H9 (cell line): ENCODE measurements at regions not wholly inside any gene's neighbourhood (a gene's known extent, or its start where the extent isn't known, plus 50 kb on each side); places are given as distances from the start of the nearest gene placed in this dataset.

ENCODE experiments used
- DNase-seq: peaks from one replicate; pipeline ENCODE4 v3.0.0-alpha.2; 2017
- H2AFZ ChIP-seq: one replicate; pipeline ENCODE4 v1.6.1; 2013; ENCODE audit warnings: mild to moderate bottlenecking, low read length, control low read depth, moderate library complexity
- H2AK5ac ChIP-seq: 2 replicates; pipeline ENCODE4 v1.6.1; 2013; ENCODE audit warnings: low read length, control low read depth, mixed read lengths; ENCODE audit not compliant: insufficient read length
- H2BK120ac ChIP-seq: one replicate; pipeline ENCODE4 v1.6.1; 2013; ENCODE audit warnings: low read depth, mild to moderate bottlenecking, low read length, control low read depth, inconsistent platforms; ENCODE audit not compliant: poor library complexity, severe bottlenecking
- H2BK12ac ChIP-seq: 2 replicates; pipeline ENCODE4 v1.6.1; 2013; ENCODE audit warnings: low read length, control low read depth, mixed read lengths, low read depth; ENCODE audit not compliant: insufficient read length
- H2BK15ac ChIP-seq: 2 replicates; pipeline ENCODE4 v1.6.1; 2013; ENCODE audit warnings: low read depth, low read length, control low read depth
- H2BK20ac ChIP-seq: one replicate; pipeline ENCODE4 v1.6.1; 2013; ENCODE audit warnings: low read depth, mild to moderate bottlenecking, low read length, control low read depth, inconsistent platforms; ENCODE audit not compliant: poor library complexity, severe bottlenecking
- H2BK5ac ChIP-seq: 2 replicates; pipeline ENCODE4 v1.6.1; 2013; ENCODE audit warnings: low read length, control low read depth, mixed read lengths; ENCODE audit not compliant: insufficient read length
- H3K14ac ChIP-seq: 2 replicates; pipeline ENCODE4 v1.6.1; 2013; ENCODE audit warnings: low read length, control low read depth; ENCODE audit not compliant: insufficient read depth
- H3K18ac ChIP-seq: 2 replicates; pipeline ENCODE4 v1.6.1; 2013; ENCODE audit warnings: low read depth, mild to moderate bottlenecking, mixed read lengths, low read length, control low read depth; ENCODE audit not compliant: insufficient read length
- H3K23ac ChIP-seq: 2 replicates; pipeline ENCODE4 v1.6.1; 2013; ENCODE audit warnings: low read length, control low read depth, mixed read lengths, low read depth; ENCODE audit not compliant: insufficient read length
- H3K23me2 ChIP-seq: 2 replicates; pipeline ENCODE4 v1.6.1; 2013; ENCODE audit warnings: low read depth, mild to moderate bottlenecking, mixed read lengths, low read length, control low read depth; ENCODE audit not compliant: insufficient read length, poor library complexity, severe bottlenecking
- H3K27ac ChIP-seq: 2 replicates; pipeline ENCODE4 v1.5.1; 2013; ENCODE audit warnings: low read length, control low read depth, mixed read lengths, low read depth; ENCODE audit not compliant: insufficient read length
- H3K27me3 ChIP-seq: 2 replicates; pipeline ENCODE4 v1.6.1; 2013; ENCODE audit warnings: low read length, control low read depth, inconsistent platforms; ENCODE audit not compliant: insufficient read depth
- H3K4ac ChIP-seq: 2 replicates; pipeline ENCODE4 v1.6.1; 2013; ENCODE audit warnings: low read depth, mild to moderate bottlenecking, control low read depth, inconsistent platforms, low read length, moderate library complexity
- H3K4me1 ChIP-seq: 2 replicates; pipeline ENCODE4 v1.6.1; 2013; ENCODE audit warnings: low read length, control low read depth, inconsistent platforms; ENCODE audit not compliant: insufficient read depth
- H3K4me2 ChIP-seq: 2 replicates; pipeline ENCODE4 v1.6.1; 2013; ENCODE audit warnings: low read length, control low read depth, mixed read lengths; ENCODE audit not compliant: insufficient read length, insufficient read depth
- H3K56ac ChIP-seq: 2 replicates; pipeline ENCODE4 v1.6.1; 2013; ENCODE audit warnings: low read depth, mild to moderate bottlenecking, mixed read lengths, low read length, control low read depth; ENCODE audit not compliant: insufficient read length
- H3K79me1 ChIP-seq: 2 replicates; pipeline ENCODE4 v1.6.1; 2013; ENCODE audit warnings: low read depth, mild to moderate bottlenecking, moderate library complexity, low read length, control low read depth, inconsistent platforms; ENCODE audit not compliant: insufficient read depth, poor library complexity, severe bottlenecking
- H3K79me2 ChIP-seq: 2 replicates; pipeline ENCODE4 v1.6.1; 2013; ENCODE audit warnings: low read length, control low read depth, inconsistent platforms; ENCODE audit not compliant: insufficient read depth
- H3K9ac ChIP-seq: 2 replicates; pipeline ENCODE4 v1.6.1; 2013; ENCODE audit warnings: low read length, control low read depth, mixed read lengths; ENCODE audit not compliant: insufficient read length; ENCODE audit errors: extremely low read depth
- H3K9me3 ChIP-seq: one replicate; pipeline ENCODE4 v1.6.1; 2013; ENCODE audit warnings: low read depth, low read length, inconsistent platforms; ENCODE audit not compliant: control insufficient read depth
- H3T11ph ChIP-seq: one replicate; pipeline ENCODE4 v1.6.1; 2013; ENCODE audit warnings: mild to moderate bottlenecking, low read length, control low read depth, inconsistent platforms
- H4K20me1 ChIP-seq: one replicate; pipeline ENCODE4 v1.6.1; 2013; ENCODE audit not compliant: control insufficient read depth, insufficient read length, insufficient read depth
- H4K5ac ChIP-seq: 2 replicates; pipeline ENCODE4 v1.6.1; 2013; ENCODE audit warnings: low read depth, mild to moderate bottlenecking, mixed read lengths, low read length, control low read depth; ENCODE audit not compliant: insufficient read length
- H4K8ac ChIP-seq: replicated peaks from 2 replicates; pipeline ENCODE4 v1.6.1; 2013; ENCODE audit warnings: low read length, control low read depth, mixed read lengths, low read depth; ENCODE audit not compliant: insufficient read length
- H4K91ac ChIP-seq: 2 replicates; pipeline ENCODE4 v1.6.1; 2013; ENCODE audit warnings: low read depth, mild to moderate bottlenecking, moderate library complexity, mixed read lengths, low read length, control low read depth; ENCODE audit not compliant: insufficient read length
- H3K27ac Mint-ChIP-seq, 3 experiments: 2 replicates in 2 of 3; 3 replicates in 1 of 3; pipeline ENCODE4 v1.8.0; 2020 to 2021; ENCODE audit warnings: mixed read lengths in 3 of 3, mild to moderate bottlenecking in 1 of 3, moderate library complexity in 1 of 3
- H3K27me3 Mint-ChIP-seq: 2 replicates; pipeline ENCODE4 v1.8.0; 2021; ENCODE audit warnings: low read depth, mild to moderate bottlenecking, moderate library complexity, mixed read lengths
- H3K36me3 Mint-ChIP-seq, 3 experiments: 2 replicates in 2 of 3; 3 replicates in 1 of 3; pipeline ENCODE4 v1.8.0; 2020 to 2021; ENCODE audit warnings: low read depth in 3 of 3, mixed read lengths in 3 of 3; ENCODE audit not compliant: insufficient read depth in 1 of 3
- H3K4me1 Mint-ChIP-seq, 2 experiments: 2 replicates each; pipeline ENCODE4 v1.8.0; 2020; ENCODE audit warnings: mixed read lengths in 2 of 2
- H3K4me3 Mint-ChIP-seq, 2 experiments: 2 replicates in 1 of 2; 3 replicates in 1 of 2; pipeline ENCODE4 v1.8.0; 2020 to 2021; ENCODE audit warnings: mild to moderate bottlenecking in 2 of 2, mixed read lengths in 2 of 2, moderate library complexity in 1 of 2
- H3K9me3 Mint-ChIP-seq, 2 experiments: 2 replicates in 1 of 2; 3 replicates in 1 of 2; pipeline ENCODE4 v1.8.0; 2020; ENCODE audit warnings: mild to moderate bottlenecking in 2 of 2, mixed read lengths in 2 of 2, moderate library complexity in 1 of 2
- WGBS: extraction: QIAGEN DNeasy Blood & Tissue Kit; methylation state at CpG from one replicate; pipeline ENCODE4 v1.1.7; 2013; ENCODE audit warnings: missing lambda C conversion rate, low lambda C conversion rate, mixed read lengths; ENCODE audit not compliant: insufficient read length; ENCODE audit errors: extremely low coverage; 5-methylcytosine and 5-hydroxymethylcytosine counted together
- TF ChIP-seq, protein P1 (sequence below): fragments of 200-600 bp; sonication (generic); conservative IDR thresholded peaks from 3 replicates; pipeline ENCODE4 v1.8.0; 2021; ENCODE audit warnings: antibody characterized with exemption, mild to moderate bottlenecking

GRCh38 chr9:109966643-109967368, 186.8 kb downstream of the PALM2AKAP2 start:
- no peaks in the 10 kb centered on the region for H3K36me3 Mint-ChIP-seq
- no peak overlapping the region for H3K27ac ChIP-seq
- no CpG with 5 or more reads among the region's 13 CpGs for WGBS
- no peak overlapping the region for H3K4me3 Mint-ChIP-seq
- TF ChIP-seq, protein P1, sequence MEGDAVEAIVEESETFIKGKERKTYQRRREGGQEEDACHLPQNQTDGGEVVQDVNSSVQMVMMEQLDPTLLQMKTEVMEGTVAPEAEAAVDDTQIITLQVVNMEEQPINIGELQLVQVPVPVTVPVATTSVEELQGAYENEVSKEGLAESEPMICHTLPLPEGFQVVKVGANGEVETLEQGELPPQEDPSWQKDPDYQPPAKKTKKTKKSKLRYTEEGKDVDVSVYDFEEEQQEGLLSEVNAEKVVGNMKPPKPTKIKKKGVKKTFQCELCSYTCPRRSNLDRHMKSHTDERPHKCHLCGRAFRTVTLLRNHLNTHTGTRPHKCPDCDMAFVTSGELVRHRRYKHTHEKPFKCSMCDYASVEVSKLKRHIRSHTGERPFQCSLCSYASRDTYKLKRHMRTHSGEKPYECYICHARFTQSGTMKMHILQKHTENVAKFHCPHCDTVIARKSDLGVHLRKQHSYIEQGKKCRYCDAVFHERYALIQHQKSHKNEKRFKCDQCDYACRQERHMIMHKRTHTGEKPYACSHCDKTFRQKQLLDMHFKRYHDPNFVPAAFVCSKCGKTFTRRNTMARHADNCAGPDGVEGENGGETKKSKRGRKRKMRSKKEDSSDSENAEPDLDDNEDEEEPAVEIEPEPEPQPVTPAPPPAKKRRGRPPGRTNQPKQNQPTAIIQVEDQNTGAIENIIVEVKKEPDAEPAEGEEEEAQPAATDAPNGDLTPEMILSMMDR: no peak
- no peak overlapping the region for H2BK15ac ChIP-seq
- no peaks in the 10 kb centered on the region for H4K20me1 ChIP-seq
- no peak overlapping the region for H2BK120ac ChIP-seq
- no peak overlapping the region for H3K56ac ChIP-seq
- no peak overlapping the region for H4K91ac ChIP-seq
- peaks cover 2 to 6% of the 10 kb centered on the region in 2 experiments; a peak in 3 of 4 replicates for H3K4me1 Mint-ChIP-seq
- no peaks in the 10 kb centered on the region for H3K4me1 ChIP-seq
- H4K5ac ChIP-seq: no peak overlapping the region
- no peak overlapping the region for H2BK5ac ChIP-seq
- no peaks in the 10 kb centered on the region for H3K79me1 ChIP-seq
- H3K27me3 ChIP-seq: no peaks in the 10 kb centered on the region
- H3K9me3 ChIP-seq: no peaks in the 10 kb centered on the region
- H3K27ac Mint-ChIP-seq: peak overlapping the region in 1 of 3 experiments; percentile 38; a peak in 1 of 7 replicates
- no peak overlapping the region for H3K18ac ChIP-seq
- H3K14ac ChIP-seq: no peak overlapping the region
- DNase-seq: no peak
- no peak overlapping the region for H3K23ac ChIP-seq
- H2BK12ac ChIP-seq: no peak overlapping the region
- no peaks in the 10 kb centered on the region; the same call in 1 of the 2 replicates for H3K27me3 Mint-ChIP-seq
- no peak overlapping the region for H2AK5ac ChIP-seq
- H3T11ph ChIP-seq: no peak overlapping the region
- H3K4ac ChIP-seq: no peak overlapping the region
- no peak overlapping the region for H3K9ac ChIP-seq
- H3K9me3 Mint-ChIP-seq: no peaks in the 10 kb centered on the region
- H3K4me2 ChIP-seq: no peak overlapping the region
- H4K8ac ChIP-seq: no peak overlapping the region
- no peaks in the 10 kb centered on the region for H3K79me2 ChIP-seq
- no peak overlapping the region for H2AFZ ChIP-seq
- H3K23me2 ChIP-seq: no peaks in the 10 kb centered on the region
- no peak overlapping the region for H2BK20ac ChIP-seq
